Left lung (tissue), 4 donors: ENCODE measurements at regions not wholly inside any gene's neighbourhood (a gene's known extent, or its start where the extent isn't known, plus 50 kb on each side); places are given as distances from the start of the nearest gene placed in this dataset.

Experiments
- ATAC-seq: fragments of 200-7000 bp; cut with Tn5 transposase; one replicate; pipeline ENCODE4 v1.9.1; 2020; ENCODE audit warnings: moderate library complexity
- DNase-seq, 4 donors: peaks; one replicate each; pipeline ENCODE4 v3.0.0-alpha.2; 2013 to 2020
- H3K27ac ChIP-seq, 2 donors: fragments of 200-600 bp; sonication (generic) in 1 of 2; one replicate each; pipeline versions ENCODE4 v1.5.0 to v1.8.0; 2020 to 2021
- H3K27me3 ChIP-seq, 2 donors: fragments of 200-600 bp; sonication (generic) in 1 of 2; one replicate each; pipeline versions ENCODE4 v1.5.0 to v1.8.0; 2020 to 2021
- H3K36me3 ChIP-seq, 2 donors: fragments of 200-600 bp; sonication (generic) in 1 of 2; one replicate each; pipeline versions ENCODE4 v1.5.0 to v1.8.0; 2020 to 2021
- H3K4me1 ChIP-seq, 2 donors: fragments of 200-600 bp; one replicate each; pipeline ENCODE4 v1.8.0; 2021
- H3K4me3 ChIP-seq, 2 donors: fragments of 200-600 bp; sonication (generic) in 1 of 2; one replicate each; pipeline versions ENCODE4 v1.5.0 to v1.8.0; 2020 to 2021; ENCODE audit warnings: mild to moderate bottlenecking in 1 of 2
- H3K9me3 ChIP-seq, 2 donors: fragments of 200-600 bp; sonication (generic) in 1 of 2; one replicate each; pipeline versions ENCODE4 v1.5.0 to v1.8.0; 2020 to 2021
- CTCF ChIP-seq, 2 donors: fragments of 200-600 bp; sonication (generic) in 1 of 2; IDR thresholded peaks; one replicate each; pipeline versions ENCODE4 v1.5.0 to v1.8.0; 2021; ENCODE audit warnings: antibody characterized with exemption in 2 of 2
- intact Hi-C, 2 donors: fragments of 100-400 bp; cut with DNase I; formaldehyde crosslinking; loops; one replicate each; pipeline versions ENCODE4 v1.11.2 to v1.14.2; 2022
- donor health status: DM: no; HTN: yes; CAD: no.
- donor health status: DM: no; HTN: no; CAD: no.

- no peaks in the 10 kb centered on the region for H3K27me3 ChIP-seq
- intact Hi-C loops = no loop called here
- no peaks in the 10 kb centered on the region for H3K4me1 ChIP-seq
- no peak for TF ChIP-seq CTCF (IDR thresholded peaks at IDR 0.05)
- no peak overlapping the region for H3K27ac ChIP-seq
- H3K9me3 ChIP-seq = no peaks in the 10 kb centered on the region
- ATAC-seq (no peak), DNase-seq (no peak)
- H3K36me3 ChIP-seq = no peaks in the 10 kb centered on the region
- H3K4me3 ChIP-seq = no peak overlapping the region
These were observed 58.9 kb upstream of the GRAMD2B start for GRCh38 chr5:126364206-126364902.

- intact Hi-C loops = no loop called here
- H3K27ac ChIP-seq = no peak overlapping the region
- DNase-seq (peak in 2 of 4 donors; percentile 69 to 81), ATAC-seq (no peak)
- no peaks in the 10 kb centered on the region for H3K36me3 ChIP-seq
- H3K27me3 ChIP-seq = no peaks in the 10 kb centered on the region
- H3K4me1 ChIP-seq = no peaks in the 10 kb centered on the region
- no peak overlapping the region for H3K4me3 ChIP-seq
- TF ChIP-seq CTCF (IDR thresholded peaks at IDR 0.05) = no peak
- no peaks in the 10 kb centered on the region for H3K9me3 ChIP-seq
These were observed 57.6 kb upstream of the GRAMD2B start for GRCh38 chr5:126365446-126366198.

GRCh38 chr5:126366199-126366560 lies 57.0 kb upstream of the GRAMD2B start:
- no peaks in the 10 kb centered on the region for H3K36me3 ChIP-seq
- H3K4me1 ChIP-seq = no peaks in the 10 kb centered on the region
- no peaks in the 10 kb centered on the region for H3K27me3 ChIP-seq
- intact Hi-C loops = no loop called here
- no peak for TF ChIP-seq CTCF (IDR thresholded peaks at IDR 0.05)
- ATAC-seq = no peak
- H3K9me3 ChIP-seq = no peaks in the 10 kb centered on the region
- no peak for DNase-seq
- H3K27ac ChIP-seq = no peak overlapping the region
- H3K4me3 ChIP-seq = no peak overlapping the region

GRCh38 chr5:126368239-126368812 lies 54.9 kb upstream of the GRAMD2B start:
- Histone ChIP-seq H3K4me3 (no peak overlapping the region), H3K9me3 (no peaks in the 10 kb centered on the region), H3K27me3 (no peaks in the 10 kb centered on the region), H3K27ac (no peak overlapping the region), H3K36me3 (no peaks in the 10 kb centered on the region), H3K4me1 (no peaks in the 10 kb centered on the region)
- no peak for DNase-seq
- ATAC-seq = no peak
- intact Hi-C loops = no loop called here
- no peak for TF ChIP-seq CTCF (IDR thresholded peaks at IDR 0.05)

GRCh38 chr5:126369083-126369482 lies 54.1 kb upstream of the GRAMD2B start:
- Histone ChIP-seq H3K9me3 (no peaks in the 10 kb centered on the region), H3K4me3 (no peak overlapping the region), H3K27ac (no peak overlapping the region), H3K36me3 (no peaks in the 10 kb centered on the region), H3K4me1 (no peaks in the 10 kb centered on the region), H3K27me3 (no peaks in the 10 kb centered on the region)
- ATAC-seq (no peak), DNase-seq (no peak)
- intact Hi-C loops = no loop called here
- no peak for TF ChIP-seq CTCF (IDR thresholded peaks at IDR 0.05)
